ENCODE measurements at regions not wholly inside any gene's neighbourhood (a gene's known extent, or its start where the extent isn't known, plus 50 kb on each side); places are given as distances from the start of the nearest gene placed in this dataset.

DNA sequence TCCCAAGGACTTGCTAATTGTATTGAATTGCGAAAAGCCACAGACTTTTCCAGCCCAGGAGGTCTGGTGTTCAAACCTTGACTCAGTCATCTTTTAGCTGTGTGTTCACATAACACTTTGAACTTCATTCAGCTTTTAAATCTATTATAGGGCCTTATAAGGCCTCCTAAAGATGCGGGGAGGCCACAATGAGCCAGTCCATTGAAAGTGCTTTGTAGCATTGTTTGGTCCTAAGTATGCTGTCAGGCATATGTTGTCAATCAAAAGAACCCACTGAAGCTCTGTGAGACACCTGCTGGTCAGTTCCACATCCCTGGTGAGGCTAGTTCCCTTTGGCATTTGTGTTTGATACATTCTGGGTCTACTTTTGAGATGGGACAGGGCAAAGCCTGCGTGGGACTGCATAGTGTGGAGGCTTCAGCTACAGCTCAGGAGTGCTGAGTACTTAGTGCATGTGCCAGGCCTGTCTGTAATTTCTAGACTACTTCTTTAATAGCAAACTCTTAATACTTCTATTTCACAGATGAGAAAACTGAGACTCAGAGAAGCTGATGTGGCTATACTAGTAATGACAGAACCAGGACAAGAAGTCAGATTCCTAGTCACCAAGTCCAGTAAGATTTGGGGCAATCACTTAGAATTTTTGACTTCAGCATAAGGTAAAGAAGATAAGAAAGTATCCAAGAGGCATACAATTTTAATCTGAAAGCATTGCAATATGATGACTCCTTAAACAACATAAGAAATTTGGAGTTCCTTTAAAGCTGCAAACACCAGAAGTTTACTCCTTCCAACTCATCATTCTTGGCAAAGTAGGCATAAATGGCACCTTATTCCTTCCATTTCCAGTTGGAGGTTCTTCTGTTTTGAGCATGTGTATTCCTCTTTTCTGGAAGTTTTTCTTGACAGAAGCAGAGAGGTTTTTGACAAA, 213.0 kb downstream of the PDCD6IP start:
- no peak for DNase-seq (ENCODE audit: low read depth)

DNA sequence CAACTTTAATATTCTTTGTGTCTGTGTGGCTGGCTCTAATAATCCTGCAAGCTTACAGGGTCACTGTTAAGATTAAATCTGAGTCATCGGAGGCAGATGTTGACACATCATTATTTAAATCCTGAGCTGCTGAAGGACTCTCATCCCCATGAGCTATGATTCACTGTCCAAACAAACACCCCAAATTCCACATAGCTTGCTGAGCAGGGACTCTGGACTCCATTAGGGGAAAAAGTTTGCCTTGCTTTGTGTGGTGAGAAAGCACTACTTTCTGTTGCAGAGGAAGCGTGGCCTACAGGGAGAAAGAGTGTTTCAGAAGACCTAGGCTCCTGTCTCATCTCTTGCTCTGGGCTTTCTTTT, 213.7 kb downstream of the PDCD6IP start:
- peak; percentile 97 for DNase-seq (ENCODE audit: low read depth)

DNA sequence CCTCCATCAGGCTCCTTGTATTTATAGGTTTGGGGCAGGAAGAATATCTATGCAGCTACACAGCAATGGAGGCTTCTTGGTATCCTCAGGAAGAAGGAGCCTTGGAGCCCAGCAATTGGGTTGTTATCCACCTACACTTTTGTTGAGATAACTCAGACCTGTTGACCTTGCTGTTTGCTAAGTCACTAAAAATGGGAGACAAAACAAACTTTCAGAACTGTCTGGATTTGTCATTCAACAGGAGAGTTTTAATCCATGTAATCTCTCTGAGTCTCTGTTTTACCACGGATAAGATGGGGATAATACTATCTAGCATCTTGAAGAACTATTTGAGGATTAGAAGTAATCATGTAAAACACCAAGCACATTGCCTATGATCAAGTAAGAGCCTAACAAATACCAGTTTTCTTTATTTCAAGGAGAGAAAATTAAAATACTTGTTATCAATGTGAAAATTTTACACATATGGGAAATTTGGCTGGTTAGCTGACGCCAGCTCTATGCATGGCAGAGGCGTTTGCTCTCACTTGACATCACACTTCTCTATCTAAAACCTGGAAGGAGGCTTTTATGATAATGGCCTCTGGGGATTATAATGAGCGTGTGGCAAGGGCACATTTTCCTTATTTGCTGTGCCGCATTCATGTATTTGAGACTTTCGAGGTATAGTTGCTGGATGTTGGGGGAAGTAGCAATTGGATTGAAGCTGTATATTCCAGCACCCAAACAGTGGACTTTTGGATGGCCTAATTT, 215.6 kb downstream of the PDCD6IP start:
- DNase-seq (ENCODE audit: low read depth), result no peak

DNA sequence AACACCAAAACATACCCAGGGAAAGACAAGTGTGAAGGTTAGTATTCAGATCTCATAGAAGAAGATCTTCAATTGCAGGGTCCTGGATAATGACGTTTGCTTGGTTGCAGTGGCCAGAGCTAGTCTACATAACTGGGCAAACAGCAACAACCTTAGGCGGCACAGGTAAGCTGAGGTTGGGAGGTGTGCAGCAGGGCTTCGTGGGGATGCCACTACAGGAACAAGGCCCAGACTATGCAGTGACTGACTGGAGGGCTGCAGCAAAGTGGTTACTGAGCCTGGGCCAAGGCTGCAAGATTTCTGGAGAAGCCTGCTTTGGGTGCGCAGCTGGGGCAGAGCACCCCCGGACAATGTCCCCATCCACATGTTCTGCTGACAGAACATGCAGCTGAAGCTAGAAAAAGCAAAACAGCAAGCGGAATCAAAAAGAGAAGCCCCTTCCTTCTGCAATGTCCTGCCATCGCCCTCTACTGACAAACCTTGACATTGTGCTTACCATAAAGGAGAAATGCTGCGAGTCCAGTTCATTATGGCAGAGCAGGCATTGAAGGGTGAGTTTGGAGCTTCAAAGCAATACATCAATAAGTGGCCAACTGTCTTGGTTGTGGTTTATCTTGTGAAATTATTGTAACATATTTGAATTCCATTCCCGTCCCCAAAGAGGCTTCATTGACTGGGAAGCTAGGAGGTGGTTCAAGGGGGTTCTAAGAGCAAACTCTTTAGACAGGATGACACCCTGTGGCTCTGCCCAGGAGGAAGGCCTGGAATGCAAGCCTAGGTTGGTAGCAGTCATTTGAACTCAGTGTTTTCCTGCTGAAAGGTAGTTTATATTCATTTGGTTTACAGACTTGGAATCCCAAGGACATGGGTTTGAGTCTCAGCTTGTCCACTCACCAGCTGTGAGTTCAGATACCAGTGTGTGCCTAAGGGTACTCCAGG, 217.0 kb downstream of the PDCD6IP start:
- DNase-seq (ENCODE audit: low read depth), result no peak

DNA sequence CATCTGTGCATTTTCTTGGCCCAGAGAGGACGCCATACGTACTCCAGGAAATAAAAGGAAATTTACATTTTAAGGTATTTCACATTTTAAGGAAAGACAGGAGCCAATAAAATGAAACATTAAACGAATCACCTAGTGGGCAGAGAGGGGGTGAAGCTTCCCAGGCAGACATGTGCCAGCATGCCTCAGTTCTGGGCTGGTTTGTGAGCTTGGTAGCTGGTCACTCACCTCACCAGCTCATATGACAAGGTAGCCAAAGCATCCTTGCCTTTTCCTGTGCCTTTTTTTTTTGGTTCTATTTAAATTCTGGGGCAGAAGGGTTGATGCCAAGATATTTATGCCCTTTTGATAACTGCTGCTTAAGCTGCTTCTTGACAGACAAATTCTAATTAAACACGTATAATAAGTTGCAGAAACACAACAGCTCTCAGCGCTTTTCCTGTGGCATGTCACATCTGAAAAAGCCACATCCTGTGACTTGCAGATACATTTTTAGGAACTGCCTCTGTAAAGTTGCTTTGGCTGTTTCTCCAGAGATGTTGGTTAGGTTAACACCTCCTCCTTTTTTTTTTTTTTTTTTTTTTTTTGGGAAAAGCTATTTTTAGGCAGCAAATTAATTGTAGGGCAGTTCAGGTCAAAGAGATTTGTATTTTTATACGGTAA, 218.6 kb downstream of the PDCD6IP start:
- no peak for DNase-seq (ENCODE audit: low read depth)

DNA sequence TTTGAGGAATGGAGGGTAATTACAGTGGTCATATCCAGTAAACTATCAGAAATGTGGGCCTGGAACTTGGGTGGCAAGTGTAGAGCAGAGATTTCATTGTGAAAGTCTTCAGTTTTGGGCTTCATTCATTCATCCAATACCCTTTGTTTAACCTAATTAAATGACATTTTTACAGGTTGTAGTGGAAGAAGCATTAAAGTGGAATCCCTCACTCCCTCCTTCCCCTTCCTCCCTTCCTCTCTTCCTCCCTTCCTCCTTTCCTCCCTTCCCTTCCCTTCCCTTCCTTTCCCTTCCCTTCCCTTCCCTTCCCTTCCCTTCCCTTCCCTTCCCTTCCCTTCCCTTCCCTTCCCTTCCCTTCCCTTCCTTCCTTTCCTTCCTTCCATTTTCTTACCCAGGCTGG, 219.3 kb downstream of the PDCD6IP start:
- no peak for DNase-seq (ENCODE audit: low read depth)

DNA sequence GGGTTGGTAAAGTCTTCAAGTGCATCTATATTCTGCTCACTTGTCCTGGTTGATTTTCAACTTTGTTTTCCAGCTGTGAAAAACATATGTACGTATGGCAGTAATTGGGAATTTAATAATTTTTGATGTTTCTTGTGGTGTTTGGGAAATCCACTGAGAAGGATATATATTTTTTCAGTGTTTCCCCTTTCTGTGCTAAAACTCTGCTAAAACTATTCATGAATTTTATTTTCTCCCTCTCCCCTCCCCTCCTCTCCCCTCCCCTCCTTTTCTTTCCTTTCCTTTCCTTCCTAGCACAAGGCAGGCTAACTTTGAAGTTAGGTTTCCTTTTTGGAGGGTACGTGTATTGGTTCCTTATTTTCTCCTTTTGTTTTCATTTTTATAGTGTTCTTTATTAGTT, 220.7 kb downstream of the PDCD6IP start:
- no peak for DNase-seq (ENCODE audit: low read depth)

DNA sequence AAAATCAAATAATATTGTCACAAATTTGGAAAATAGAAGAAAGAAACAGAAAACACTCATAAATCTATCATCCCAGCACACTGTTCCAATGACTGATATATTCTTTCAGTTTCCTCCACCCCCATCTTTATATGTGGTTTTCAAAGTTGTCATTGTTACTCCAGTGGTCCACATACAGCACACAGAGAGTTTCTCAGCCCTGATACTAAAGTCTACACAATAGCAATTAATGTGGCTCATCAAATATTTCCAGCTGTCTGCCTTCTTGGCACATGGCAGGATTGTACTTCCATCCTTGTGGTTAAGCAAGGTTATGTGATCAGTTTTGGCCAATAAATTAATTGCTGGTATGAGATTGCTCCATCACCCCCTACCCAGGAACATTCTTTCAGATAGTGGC, 221.7 kb downstream of the PDCD6IP start:
- DNase-seq (ENCODE audit: low read depth), result no peak

DNA sequence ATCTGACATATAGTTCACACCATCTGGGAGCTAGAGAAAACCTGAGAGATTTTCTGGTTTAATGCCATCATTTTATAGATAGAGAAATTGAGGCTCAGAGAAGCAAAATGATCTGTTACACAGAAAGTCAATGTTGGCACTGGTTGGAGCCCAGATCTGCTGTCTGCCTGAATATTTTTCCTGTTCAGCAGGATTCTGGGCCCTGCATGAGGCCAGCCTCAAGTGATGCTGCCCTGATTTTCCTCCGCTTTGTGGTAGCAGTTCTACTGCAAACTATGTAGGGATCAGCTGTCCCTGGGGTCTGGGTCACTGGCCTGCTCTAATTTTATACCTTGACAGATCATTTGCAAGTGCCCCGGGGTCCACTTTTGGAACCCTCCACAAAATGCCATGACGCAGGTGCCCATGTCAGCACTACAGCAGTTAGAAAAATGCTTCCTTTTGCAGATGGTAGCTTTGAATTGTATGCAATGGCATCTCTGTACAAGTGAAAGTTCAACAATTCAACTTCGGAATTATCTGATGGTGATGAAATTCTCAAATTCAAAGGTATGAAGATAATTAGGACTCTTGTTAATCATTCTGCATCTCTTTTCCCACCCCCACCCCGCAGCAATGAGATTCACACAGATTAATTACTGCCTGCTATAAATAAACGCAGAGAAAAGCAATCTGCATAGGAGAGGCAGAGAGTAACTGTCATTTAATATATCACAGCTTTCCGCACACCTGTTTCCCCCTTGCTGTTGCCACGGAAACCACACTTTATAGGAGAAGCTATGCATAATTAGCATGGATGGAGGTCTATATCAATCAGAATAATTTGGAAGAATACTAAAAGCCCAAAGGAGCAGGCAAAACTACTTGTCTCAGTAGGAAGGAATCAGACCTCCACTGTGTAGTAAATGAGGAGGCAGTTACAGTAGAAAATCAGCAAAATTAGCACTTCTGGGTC, 222.6 kb downstream of the PDCD6IP start:
- DNase-seq (ENCODE audit: low read depth), result no peak

DNA sequence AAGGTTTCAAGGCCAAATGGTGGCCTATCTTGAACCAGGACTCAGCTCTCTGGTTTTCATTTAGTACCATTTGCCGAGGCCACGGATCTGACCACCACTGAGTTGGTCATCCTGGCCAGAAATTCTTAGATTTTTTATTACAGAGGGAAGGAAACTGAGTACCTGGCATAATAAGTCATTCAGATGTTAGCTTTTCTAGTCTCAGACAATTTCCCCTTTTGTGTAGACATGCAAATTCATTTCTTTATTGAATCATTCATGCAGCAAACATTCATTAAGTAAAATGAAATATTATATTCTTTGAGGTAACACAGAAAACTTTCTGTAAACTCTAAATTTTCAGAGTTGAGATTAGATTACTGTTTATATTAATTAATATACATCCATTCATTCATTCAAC, 223.7 kb downstream of the PDCD6IP start:
- no peak for DNase-seq (ENCODE audit: low read depth)

DNA sequence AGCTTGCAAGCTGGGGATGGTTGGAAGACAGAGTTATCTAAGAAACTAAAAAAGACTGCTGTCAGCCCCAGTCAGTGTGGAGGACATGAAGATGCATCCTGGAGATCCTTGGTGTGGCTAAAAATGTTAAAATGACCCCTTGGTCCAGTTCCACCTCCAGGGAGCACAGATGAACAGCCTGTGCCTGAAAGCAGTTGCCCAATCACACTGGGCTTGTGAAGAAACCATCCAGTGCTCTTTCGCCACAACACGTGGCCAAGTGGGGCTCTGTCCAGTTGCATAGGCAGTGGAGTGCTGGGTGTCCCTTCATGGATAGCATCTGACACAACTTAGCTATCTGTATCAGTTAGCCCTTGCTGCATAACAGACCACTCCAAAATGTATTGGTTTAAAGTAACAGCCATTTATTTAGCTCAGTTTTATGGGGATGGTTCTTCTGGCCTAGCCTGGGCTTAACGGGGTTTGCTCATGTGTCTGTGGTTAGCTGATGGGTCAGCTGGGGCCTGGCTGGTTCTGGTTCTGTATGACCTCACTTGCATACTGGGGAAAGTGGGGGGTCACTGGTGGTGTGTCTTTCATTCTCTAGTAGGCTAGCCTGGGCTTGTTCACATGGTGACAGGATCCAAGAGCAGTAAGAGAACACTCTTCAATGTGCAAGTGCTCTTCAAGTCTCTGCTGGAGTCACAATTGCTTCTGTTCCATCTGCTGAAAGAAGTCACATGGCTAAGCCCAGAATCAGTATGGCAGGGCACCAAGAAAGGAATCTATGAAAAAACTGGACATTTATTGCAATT, 226.2 kb downstream of the PDCD6IP start:
- DNase-seq (ENCODE audit: low read depth), result no peak

DNA sequence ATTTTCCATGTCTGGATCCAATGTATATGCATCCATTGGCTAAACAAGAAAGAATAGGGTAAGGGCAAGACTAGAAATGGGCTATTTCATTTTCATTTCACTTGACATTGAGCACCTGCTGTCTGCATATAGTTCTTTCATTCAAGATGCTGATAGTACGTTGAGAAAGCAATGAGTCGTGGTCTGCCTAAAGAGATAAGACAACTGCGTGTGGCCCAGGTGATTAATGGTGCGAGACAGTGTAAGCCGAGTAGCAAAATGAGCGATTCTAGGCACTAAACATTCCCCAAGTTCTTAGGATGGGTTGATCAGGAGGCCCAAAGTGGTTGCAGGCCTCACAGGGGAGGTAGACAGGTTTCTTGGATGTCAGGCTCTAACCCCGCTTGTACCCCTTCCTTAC, 235.4 kb downstream of the PDCD6IP start:
- DNase-seq (ENCODE audit: low read depth), result no peak

DNA sequence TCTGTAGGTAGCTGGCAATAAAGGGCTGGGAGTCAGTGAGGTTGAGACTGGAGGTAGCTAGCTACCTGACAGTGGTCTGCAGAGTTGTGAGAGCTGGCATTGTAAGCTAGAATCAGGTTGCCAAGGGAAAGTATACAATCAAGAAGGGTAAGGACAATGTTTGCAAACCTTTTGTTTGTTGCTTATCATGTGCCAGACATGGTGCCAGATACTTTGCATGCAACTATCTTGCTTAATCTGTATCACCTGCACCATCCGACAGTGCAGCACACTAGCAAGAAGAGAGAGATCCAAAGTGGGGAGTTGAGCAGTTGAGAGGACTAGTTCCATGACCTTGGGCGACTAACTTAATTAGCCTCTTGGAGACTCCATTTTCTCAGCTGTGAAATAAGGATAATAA, 236.4 kb downstream of the PDCD6IP start:
- no peak for DNase-seq (ENCODE audit: low read depth)

DNA sequence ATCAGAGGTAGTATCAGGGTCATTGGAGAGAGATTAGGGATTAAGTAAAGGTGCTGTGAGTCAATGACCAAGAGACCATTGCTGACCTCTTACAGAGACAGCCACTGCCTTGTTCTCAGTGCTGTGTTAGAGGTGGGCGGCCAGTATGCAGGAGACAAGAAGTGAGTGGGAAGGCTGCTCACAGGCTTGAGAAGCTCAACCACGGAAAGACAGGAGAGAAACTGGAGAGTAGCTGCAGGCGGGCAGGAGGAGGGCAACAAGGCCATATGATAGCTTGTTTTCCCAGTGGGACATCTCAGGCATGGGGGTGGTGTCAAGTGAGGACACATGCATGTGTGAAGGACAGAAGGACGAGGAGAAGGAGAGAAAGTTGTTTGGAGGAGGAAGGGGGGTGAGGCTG, 237.3 kb downstream of the PDCD6IP start:
- no peak for DNase-seq (ENCODE audit: low read depth)

DNA sequence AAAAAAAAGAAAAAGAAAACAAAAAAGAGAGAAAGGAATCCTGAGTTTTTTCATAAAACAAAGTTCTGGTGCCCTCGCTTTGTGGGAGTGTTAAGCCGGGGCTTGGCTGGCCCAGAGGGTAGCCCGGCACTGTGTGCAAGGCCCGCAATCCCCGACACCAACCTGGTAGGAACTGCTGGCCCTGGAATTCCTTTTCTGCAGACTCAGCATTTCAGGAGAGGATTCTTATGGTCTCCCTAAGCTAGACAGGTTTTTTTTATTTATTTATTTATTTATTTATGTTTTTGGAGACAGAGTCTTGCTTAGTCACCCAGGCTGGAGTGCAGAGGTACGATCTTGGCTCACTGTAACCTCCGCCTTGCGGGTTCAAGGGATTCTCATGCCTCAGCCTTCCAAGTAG, 238.8 kb downstream of the PDCD6IP start:
- DNase-seq (ENCODE audit: low read depth), result no peak

DNA sequence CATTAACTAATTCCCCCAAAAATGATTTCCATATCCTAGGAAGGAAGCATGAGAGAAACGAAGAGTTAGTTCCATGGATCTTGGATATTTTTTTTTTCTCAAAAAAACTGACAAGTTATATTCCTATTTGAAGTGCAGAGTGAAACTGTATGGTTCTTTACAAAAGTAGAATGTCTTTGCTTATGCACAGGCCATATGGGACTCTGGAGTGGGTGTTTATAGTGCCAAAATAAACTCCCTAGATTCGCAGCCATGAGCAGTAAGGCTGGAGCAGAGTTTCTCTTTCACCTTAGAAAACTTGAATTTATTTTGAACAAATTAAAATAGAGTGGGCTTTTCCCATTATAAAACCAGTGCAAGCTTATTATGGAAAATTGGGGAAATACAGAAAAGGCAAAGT, 239.7 kb downstream of the PDCD6IP start:
- no peak for DNase-seq (ENCODE audit: low read depth)

DNA sequence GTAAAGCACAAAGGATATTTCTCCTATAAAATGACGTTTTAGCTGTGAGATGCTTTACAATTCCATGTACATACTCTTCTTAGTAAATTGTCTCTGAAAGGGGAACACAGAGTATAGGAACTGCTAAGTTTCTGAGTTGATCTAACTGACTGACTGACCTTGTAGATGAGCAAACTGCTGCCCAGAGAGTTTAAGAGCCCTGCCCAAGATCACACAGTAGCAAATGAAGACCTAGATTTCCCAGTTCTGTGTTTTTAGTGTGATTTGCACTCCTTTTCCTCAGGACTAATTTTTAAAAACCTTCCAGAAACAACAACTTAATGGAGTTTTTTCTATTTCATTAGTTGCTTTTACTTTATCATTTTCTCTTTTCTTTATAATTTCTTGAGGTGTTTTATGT, 247.7 kb downstream of the PDCD6IP start:
- DNase-seq (ENCODE audit: low read depth), result no peak

DNA sequence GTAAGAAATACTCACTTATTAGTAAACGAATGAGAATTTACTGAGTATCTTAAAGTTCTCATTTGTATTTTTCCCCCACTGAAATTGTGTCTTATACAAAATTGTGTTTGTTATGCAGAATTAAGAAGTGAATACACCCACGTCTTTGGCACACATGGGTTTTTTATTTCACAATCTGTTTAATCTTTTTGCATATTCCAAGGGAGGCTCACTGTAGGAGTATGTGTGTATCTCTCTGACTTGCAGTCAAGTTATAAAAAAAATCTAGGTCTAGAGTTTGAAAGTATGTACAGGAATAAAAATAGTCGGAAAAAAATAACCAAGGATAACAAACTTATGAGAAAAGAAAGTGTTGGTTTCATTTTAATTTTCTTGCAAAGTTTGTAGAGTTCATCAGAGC, 255.2 kb downstream of the PDCD6IP start:
- no peak for DNase-seq (ENCODE audit: low read depth)

DNA sequence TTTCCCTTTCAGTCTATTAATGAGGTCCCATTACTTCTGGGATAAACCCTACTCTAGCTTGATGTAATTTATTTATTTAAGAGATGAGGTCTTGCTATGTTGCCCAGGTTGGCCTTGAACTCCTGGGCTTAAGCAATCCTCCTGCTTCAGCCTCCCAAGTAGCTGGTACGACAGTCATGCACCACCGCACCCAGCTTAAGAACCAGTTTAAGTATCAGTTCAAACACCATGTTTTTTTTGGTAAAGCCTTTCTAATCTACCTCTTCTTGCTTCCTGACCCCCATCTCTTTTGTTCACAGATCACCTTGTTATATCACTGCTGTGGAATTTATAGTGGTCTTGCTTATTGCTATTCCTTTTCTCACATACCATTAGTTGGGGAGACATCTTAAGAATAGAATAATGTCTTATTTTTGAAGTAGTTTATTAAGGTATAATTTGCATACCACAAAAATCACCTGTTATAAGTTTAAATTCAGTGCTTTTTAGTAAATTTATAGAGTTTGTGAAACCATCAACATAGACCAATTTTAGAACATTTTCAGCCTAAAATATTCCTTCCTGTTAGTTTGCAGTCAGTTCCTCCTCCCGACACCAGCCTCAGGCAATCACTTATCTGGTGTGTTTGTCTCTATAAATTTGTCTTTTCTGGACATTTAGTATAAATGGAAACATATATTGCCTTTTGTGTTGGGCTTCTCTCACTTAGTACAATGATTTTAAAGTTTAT, 257.9 kb downstream of the PDCD6IP start:
- DNase-seq (ENCODE audit: low read depth), result no peak
